Activated naive CD4-positive, alpha-beta T cell (primary cell): ENCODE measurements at regions not wholly inside any gene's neighbourhood (a gene's known extent, or its start where the extent isn't known, plus 50 kb on each side); places are given as distances from the start of the nearest gene placed in this dataset.

Experiments
- DNase-seq, 4 experiments: peaks; one replicate each; lab custom pipeline; 2025; lab: John Stamatoyannopoulos, UW

GRCh38 chr1:83725735-83726360, 273.1 kb downstream of the TTLL7 start:
- DNase-seq: no peak

GRCh38 chr1:83718338-83718737, 280.6 kb downstream of the TTLL7 start:
- no peak for DNase-seq

- no peak for DNase-seq
Measured at GRCh38 chr1:83717785-83718184, 281.1 kb downstream of the TTLL7 start.

- no peak for DNase-seq
Measured at GRCh38 chr1:83716641-83717040, 282.3 kb downstream of the TTLL7 start.

GRCh38 chr1:83715550-83715949, 283.4 kb downstream of the TTLL7 start:
- no peak for DNase-seq

- no peak for DNase-seq
Measured at GRCh38 chr1:83709662-83710061, 289.3 kb downstream of the TTLL7 start.

GRCh38 chr1:83706354-83706938, 292.5 kb downstream of the TTLL7 start:
- no peak for DNase-seq

- DNase-seq: no peak
Measured at GRCh38 chr1:83705091-83705490, 293.8 kb downstream of the TTLL7 start.

GRCh38 chr1:83704350-83704749, 294.6 kb downstream of the TTLL7 start:
- no peak for DNase-seq

- DNase-seq: no peak
Measured at GRCh38 chr1:83702356-83702755, 296.6 kb downstream of the TTLL7 start.

- DNase-seq: no peak
Measured at GRCh38 chr1:83701355-83701754, 297.6 kb downstream of the TTLL7 start.

- no peak for DNase-seq
Measured at GRCh38 chr1:83698644-83699043, 300.3 kb downstream of the TTLL7 start.

GRCh38 chr1:83697961-83698360, 301.0 kb downstream of the TTLL7 start:
- no peak for DNase-seq

GRCh38 chr1:83697220-83697619, 301.7 kb downstream of the TTLL7 start:
- no peak for DNase-seq

- no peak for DNase-seq
Measured at GRCh38 chr1:83694449-83694848, 304.5 kb downstream of the TTLL7 start.

GRCh38 chr1:83693427-83694126, 305.4 kb downstream of the TTLL7 start:
- no peak for DNase-seq

GRCh38 chr1:83692524-83693381, 306.2 kb downstream of the TTLL7 start:
- DNase-seq: peak in 1 of 4 experiments; percentile 3

- no peak for DNase-seq
Measured at GRCh38 chr1:83691953-83692500, 306.9 kb downstream of the TTLL7 start.

GRCh38 chr1:83689921-83690868, 308.7 kb downstream of the TTLL7 start:
- no peak for DNase-seq

GRCh38 chr1:83682132-83682531, 316.8 kb downstream of the TTLL7 start:
- DNase-seq: no peak

- DNase-seq: no peak
Measured at GRCh38 chr1:83676106-83676505, 322.8 kb downstream of the TTLL7 start.
